HFFc6 (cell line): ENCODE measurements at regions not wholly inside any gene's neighbourhood (a gene's known extent, or its start where the extent isn't known, plus 50 kb on each side); places are given as distances from the start of the nearest gene placed in this dataset.

Experiments
- DNase-seq: peaks from one replicate; pipeline ENCODE4 v3.0.0-alpha.2; 2018
- H3K27ac Mint-ChIP-seq: 2 replicates; pipeline ENCODE4 v1.8.0; 2020; ENCODE audit warnings: mild to moderate bottlenecking, mixed read lengths
- H3K27me3 Mint-ChIP-seq: 2 replicates; pipeline ENCODE4 v1.8.0; 2021; ENCODE audit warnings: mild to moderate bottlenecking, moderate library complexity, mixed read lengths; ENCODE audit not compliant: insufficient read depth
- H3K36me3 Mint-ChIP-seq: 2 replicates; pipeline ENCODE4 v1.8.0; 2021; ENCODE audit warnings: low read depth, mixed read lengths
- H3K4me1 Mint-ChIP-seq: 2 replicates; pipeline ENCODE4 v1.8.0; 2020; ENCODE audit warnings: low read depth, mixed read lengths
- H3K4me3 Mint-ChIP-seq: 2 replicates; pipeline ENCODE4 v1.8.0; 2020; ENCODE audit warnings: mild to moderate bottlenecking, moderate library complexity, mixed read lengths
- H3K9me3 Mint-ChIP-seq: 2 replicates; pipeline ENCODE4 v1.8.0; 2020; ENCODE audit warnings: mild to moderate bottlenecking, mixed read lengths
- TF ChIP-seq, protein P1 (sequence below): fragments of 200-600 bp; sonication (generic); IDR thresholded peaks from 2 replicates; pipeline ENCODE4 v1.5.0; 2021; ENCODE audit warnings: antibody characterized with exemption, mild to moderate bottlenecking

DNA sequence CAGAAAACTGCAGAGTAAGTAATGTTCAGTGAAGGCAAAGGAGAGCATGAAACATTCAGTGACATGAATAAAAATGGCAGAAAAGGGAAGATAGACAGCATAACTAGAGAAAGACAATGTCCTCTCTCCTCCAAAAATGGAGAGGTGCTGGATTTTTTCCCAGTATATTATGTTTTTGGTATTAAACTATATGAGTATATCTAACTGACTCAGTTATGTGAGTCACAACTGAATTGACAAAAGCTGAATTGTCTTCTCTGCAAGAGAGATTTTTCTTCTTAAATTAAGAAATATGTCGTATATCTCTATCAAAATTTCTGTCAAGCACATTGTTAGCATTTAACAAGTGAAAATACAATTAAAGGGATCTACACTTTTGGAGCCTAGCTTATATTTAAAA, 375.1 kb downstream of the CHSY3 start:
- TF ChIP-seq, protein P1, sequence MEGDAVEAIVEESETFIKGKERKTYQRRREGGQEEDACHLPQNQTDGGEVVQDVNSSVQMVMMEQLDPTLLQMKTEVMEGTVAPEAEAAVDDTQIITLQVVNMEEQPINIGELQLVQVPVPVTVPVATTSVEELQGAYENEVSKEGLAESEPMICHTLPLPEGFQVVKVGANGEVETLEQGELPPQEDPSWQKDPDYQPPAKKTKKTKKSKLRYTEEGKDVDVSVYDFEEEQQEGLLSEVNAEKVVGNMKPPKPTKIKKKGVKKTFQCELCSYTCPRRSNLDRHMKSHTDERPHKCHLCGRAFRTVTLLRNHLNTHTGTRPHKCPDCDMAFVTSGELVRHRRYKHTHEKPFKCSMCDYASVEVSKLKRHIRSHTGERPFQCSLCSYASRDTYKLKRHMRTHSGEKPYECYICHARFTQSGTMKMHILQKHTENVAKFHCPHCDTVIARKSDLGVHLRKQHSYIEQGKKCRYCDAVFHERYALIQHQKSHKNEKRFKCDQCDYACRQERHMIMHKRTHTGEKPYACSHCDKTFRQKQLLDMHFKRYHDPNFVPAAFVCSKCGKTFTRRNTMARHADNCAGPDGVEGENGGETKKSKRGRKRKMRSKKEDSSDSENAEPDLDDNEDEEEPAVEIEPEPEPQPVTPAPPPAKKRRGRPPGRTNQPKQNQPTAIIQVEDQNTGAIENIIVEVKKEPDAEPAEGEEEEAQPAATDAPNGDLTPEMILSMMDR, result no peak
- no peak for DNase-seq
- no peaks in the 10 kb centered on the region for H3K36me3 Mint-ChIP-seq
- H3K27ac Mint-ChIP-seq, result no peak overlapping the region
- H3K9me3 Mint-ChIP-seq, result peaks cover 29% of the 10 kb centered on the region
- H3K27me3 Mint-ChIP-seq, result no peaks in the 10 kb centered on the region
- H3K4me1 Mint-ChIP-seq, result no peaks in the 10 kb centered on the region
- no peak overlapping the region for H3K4me3 Mint-ChIP-seq

DNA sequence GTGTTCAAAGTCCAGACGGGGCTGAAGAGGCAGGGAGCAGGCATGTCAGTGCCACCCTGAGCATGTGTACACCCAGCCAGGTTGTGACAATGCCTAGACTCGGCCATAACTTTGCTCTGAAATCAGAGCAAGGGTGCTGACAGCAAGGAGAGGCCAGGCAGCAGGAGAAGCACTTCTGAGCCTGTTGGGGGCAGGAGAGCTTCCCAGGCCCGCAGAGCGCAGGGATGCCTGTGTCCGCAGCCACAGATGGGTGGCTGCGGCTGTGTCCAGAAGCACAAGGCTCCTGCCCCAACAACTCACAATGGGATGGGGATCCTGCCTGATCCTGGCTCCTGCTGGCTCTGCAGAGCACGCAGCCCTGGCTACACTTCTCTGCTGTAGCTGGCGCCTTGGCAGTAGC, 373.9 kb downstream of the CHSY3 start:
- Mint-ChIP-seq H3K27ac (no peak overlapping the region), H3K4me3 (no peak overlapping the region), H3K9me3 (peaks cover 31% of the 10 kb centered on the region), H3K36me3 (no peaks in the 10 kb centered on the region), H3K27me3 (no peaks in the 10 kb centered on the region), H3K4me1 (no peaks in the 10 kb centered on the region)
- DNase-seq, result no peak
- TF ChIP-seq, protein P1, result no peak

DNA sequence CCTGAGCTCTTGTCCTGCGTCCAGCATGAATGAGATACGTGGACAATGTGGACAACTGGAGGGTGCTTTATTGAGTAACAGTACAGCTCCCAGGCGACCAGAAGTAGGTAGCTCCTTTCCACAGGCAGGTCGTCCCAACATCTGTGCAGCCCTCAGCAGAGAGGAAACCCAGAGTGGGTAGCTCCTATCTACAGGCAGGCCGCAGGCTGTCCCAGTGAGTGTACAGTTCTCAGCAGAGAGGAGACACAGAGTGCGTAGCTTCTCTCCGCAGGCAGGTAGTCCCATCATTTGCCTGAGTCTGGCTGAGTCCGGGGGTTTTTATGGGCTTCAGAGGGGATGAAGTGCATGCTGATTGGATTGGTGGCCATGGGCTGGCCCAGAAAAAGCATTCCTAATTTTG, 373.3 kb downstream of the CHSY3 start:
- Mint-ChIP-seq H3K4me3 (no peak overlapping the region), H3K4me1 (no peaks in the 10 kb centered on the region), H3K36me3 (no peaks in the 10 kb centered on the region), H3K27me3 (no peaks in the 10 kb centered on the region), H3K27ac (no peak overlapping the region), H3K9me3 (peaks cover 27% of the 10 kb centered on the region)
- TF ChIP-seq, protein P1, result no peak
- DNase-seq, result no peak

DNA sequence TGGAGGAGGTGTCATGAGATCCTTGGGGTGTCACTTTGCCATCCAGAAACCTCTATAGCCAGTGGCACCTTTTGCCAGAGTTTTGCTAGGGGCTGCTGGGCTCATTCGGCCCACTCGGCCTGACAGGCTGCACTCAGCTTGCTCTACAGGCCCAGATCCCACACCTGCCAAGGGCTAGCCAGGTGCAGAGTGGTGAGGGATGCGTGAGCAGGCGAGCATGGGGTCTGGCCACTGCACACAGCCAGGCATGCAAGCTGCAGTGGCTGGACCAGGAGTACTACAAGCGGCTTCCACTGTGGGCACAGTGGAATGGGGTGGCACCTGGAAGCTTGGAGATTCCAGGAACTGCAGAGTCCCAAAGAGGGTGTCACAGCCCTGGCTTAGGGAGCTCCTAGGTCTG, 372.7 kb downstream of the CHSY3 start:
- no peak overlapping the region for H3K4me3 Mint-ChIP-seq

DNA sequence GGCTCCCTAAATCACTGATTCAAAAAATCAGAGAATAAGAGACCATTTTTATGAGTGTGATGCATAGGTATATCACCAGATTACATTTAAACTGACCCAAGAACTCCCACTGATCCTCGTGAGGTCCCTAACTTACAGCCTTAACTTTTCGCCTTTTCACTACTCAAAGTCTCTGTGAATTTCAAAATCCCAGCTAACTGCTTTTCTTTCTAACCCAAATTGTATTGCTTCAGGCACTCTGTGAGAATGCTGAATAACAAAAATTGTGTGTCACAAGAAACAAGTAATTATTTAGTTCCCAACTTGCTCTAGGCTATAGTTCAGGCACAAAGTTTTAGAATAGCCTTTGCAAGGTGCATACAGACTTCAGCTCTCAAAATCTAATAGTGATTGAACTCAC, 368.6 kb downstream of the CHSY3 start:
- H3K36me3 Mint-ChIP-seq, result no peaks in the 10 kb centered on the region
- DNase-seq, result no peak
- peaks cover 31% of the 10 kb centered on the region for H3K9me3 Mint-ChIP-seq
- H3K27ac Mint-ChIP-seq, result no peak overlapping the region
- H3K4me3 Mint-ChIP-seq, result no peak overlapping the region
- TF ChIP-seq, protein P1, result no peak
- no peaks in the 10 kb centered on the region for H3K4me1 Mint-ChIP-seq
- H3K27me3 Mint-ChIP-seq, result no peaks in the 10 kb centered on the region

More for the DNA sequence above, 372.7 kb downstream of the CHSY3 start:
- Mint-ChIP-seq H3K9me3 (peaks cover 27% of the 10 kb centered on the region), H3K27me3 (no peaks in the 10 kb centered on the region), H3K36me3 (no peaks in the 10 kb centered on the region), H3K27ac (no peak overlapping the region), H3K4me1 (no peaks in the 10 kb centered on the region)
- TF ChIP-seq, protein P1, result no peak
- no peak for DNase-seq

DNA sequence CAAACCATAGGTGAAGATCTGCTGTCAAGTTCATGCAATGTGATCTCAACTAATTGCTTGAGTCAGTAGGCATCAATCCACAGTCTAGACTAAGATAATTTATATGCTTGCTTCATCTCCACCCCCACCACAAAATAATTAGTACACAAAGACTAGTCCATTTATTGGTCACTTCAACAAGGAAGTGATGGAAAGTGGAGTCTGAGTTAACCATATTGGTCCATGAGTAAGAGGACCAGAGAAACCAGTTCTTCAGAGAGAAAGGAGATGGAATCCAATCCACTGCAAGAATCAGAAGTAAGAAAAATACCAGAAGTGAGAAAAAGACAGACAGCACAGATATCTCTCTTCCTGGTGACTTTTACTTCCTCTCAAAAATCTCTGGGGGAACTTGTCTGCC, 366.5 kb downstream of the CHSY3 start:
- DNase-seq, result no peak
- peaks cover 28% of the 10 kb centered on the region for H3K9me3 Mint-ChIP-seq
- no peaks in the 10 kb centered on the region for H3K36me3 Mint-ChIP-seq
- no peak overlapping the region for H3K27ac Mint-ChIP-seq
- H3K4me3 Mint-ChIP-seq, result no peak overlapping the region
- H3K27me3 Mint-ChIP-seq, result no peaks in the 10 kb centered on the region
- TF ChIP-seq, protein P1, result no peak
- H3K4me1 Mint-ChIP-seq, result no peaks in the 10 kb centered on the region
